Cardiac muscle cell (in vitro differentiated cells and primary cell): ENCODE measurements at regions not wholly inside any gene's neighbourhood (a gene's known extent, or its start where the extent isn't known, plus 50 kb on each side); places are given as distances from the start of the nearest gene placed in this dataset.

Experiments
- DNase-seq, 2 donors: peaks; one replicate each; pipeline versions ENCODE4 v3.0.0 to v3.0.0-alpha.2; 2010 to 2017; ENCODE audit warnings: low read depth in 1 of 2, low spot score in 1 of 2
- H3K27ac ChIP-seq: fragments of 200-600 bp; sonication (generic); 2 replicates; pipeline ENCODE4 v1.5.1; 2016
- H3K27me3 ChIP-seq: fragments of 200-600 bp; sonication (generic); 2 replicates; pipeline ENCODE4 v1.6.0; 2016; ENCODE audit warnings: control low read depth
- H3K36me3 ChIP-seq: fragments of 200-600 bp; sonication (generic); 2 replicates; pipeline ENCODE4 v1.5.1; 2016; ENCODE audit warnings: control low read depth
- H3K4me1 ChIP-seq: fragments of 200-600 bp; sonication (generic); 2 replicates; pipeline ENCODE4 v1.8.1; 2017; ENCODE audit warnings: low read depth, mild to moderate bottlenecking, mixed run types
- H3K4me3 ChIP-seq: fragments of 200-600 bp; sonication (generic); 2 replicates; pipeline ENCODE4 v1.5.1; 2016; ENCODE audit warnings: mild to moderate bottlenecking
- H3K9me3 ChIP-seq: fragments of 200-600 bp; sonication (generic); 2 replicates; pipeline ENCODE4 v1.5.1; 2017; ENCODE audit warnings: low read depth, mild to moderate bottlenecking, control low read depth
- TF ChIP-seq, protein P1 (sequence below): IDR thresholded peaks from 2 replicates; pipeline ENCODE4 v1.5.1; 2012; ENCODE audit warnings: low read depth, mild to moderate bottlenecking, low read length

DNA sequence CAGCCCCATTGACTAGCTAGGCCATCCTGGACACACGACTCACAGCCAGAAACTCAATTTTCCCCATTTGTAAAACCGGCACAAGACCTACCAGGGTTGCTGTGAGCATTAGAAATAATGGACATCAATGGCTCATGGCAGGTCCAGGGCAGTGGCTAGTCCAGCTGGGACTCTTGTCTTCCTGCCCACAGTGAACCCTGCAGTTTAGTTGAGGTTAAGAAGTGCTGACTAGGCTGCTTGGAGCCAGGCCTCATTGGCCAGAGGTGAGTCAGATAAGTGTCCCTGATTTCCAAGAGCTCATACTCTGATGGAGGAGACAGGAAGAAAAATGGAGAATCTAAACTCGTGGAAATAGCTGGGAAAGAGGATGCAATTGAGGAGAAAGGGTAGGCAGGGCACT is 123.4 kb upstream of the ZNF92 start:
- peaks cover 9% of the 10 kb centered on the region for H3K27me3 ChIP-seq
- no peaks in the 10 kb centered on the region for H3K4me1 ChIP-seq
- H3K9me3 ChIP-seq, result no peaks in the 10 kb centered on the region
- DNase-seq, result no peak
- no peak overlapping the region for H3K27ac ChIP-seq
- TF ChIP-seq, protein P1, sequence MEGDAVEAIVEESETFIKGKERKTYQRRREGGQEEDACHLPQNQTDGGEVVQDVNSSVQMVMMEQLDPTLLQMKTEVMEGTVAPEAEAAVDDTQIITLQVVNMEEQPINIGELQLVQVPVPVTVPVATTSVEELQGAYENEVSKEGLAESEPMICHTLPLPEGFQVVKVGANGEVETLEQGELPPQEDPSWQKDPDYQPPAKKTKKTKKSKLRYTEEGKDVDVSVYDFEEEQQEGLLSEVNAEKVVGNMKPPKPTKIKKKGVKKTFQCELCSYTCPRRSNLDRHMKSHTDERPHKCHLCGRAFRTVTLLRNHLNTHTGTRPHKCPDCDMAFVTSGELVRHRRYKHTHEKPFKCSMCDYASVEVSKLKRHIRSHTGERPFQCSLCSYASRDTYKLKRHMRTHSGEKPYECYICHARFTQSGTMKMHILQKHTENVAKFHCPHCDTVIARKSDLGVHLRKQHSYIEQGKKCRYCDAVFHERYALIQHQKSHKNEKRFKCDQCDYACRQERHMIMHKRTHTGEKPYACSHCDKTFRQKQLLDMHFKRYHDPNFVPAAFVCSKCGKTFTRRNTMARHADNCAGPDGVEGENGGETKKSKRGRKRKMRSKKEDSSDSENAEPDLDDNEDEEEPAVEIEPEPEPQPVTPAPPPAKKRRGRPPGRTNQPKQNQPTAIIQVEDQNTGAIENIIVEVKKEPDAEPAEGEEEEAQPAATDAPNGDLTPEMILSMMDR, result no peak
- H3K4me3 ChIP-seq, result no peak overlapping the region
- H3K36me3 ChIP-seq, result no peaks in the 10 kb centered on the region

- H3K27ac ChIP-seq, result no peak overlapping the region
- TF ChIP-seq, protein P1, result no peak
- H3K4me3 ChIP-seq, result no peak overlapping the region
- peaks cover 9% of the 10 kb centered on the region for H3K27me3 ChIP-seq
- H3K9me3 ChIP-seq, result no peaks in the 10 kb centered on the region
- no peak for DNase-seq
- H3K36me3 ChIP-seq, result no peaks in the 10 kb centered on the region
- no peaks in the 10 kb centered on the region for H3K4me1 ChIP-seq
Measured at GRCh38 chr7:65247491-65247890, 126.2 kb upstream of the ZNF92 start.

DNA sequence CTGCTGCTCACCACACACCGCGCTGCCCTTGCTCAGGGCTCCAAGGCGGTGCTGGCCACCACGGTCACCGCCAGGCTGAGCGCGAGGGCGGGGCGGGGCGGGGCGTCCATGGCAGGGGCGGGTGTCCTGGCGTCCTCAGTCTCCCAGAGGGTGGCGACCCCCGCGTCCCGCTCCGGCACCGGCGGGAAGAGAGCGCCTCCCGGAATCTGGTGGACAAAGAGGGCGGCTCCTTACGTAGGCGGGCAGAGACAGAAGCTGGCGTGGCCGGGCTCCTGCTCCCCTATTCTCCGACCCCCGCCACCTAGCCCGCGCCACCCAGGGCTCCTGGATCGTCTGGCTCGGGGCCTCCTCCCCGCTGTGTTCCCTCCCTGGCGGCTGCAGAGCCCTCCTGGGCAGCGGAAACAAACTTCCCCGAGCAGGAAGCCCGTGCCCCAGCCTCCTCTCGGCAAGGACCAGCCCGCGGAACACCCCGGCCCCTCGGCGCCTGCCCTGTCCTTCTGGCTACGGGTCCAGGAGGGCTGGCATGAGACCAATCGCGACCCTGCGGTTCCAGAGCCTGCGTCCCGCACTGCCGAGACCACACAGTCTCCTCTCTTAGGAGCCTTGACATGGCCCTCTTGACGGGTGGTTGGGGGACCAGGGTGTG is 133.8 kb upstream of the ZNF92 start:
- H3K36me3 ChIP-seq, result no peaks in the 10 kb centered on the region
- peaks cover 12% of the 10 kb centered on the region for H3K27me3 ChIP-seq
- H3K4me1 ChIP-seq, result no peaks in the 10 kb centered on the region
- H3K9me3 ChIP-seq, result no peaks in the 10 kb centered on the region
- peak overlapping the region; percentile 32 for H3K4me3 ChIP-seq
- DNase-seq, result peak; percentile 10 to 69
- H3K27ac ChIP-seq, result no peak overlapping the region
- TF ChIP-seq, protein P1, result no peak

DNA sequence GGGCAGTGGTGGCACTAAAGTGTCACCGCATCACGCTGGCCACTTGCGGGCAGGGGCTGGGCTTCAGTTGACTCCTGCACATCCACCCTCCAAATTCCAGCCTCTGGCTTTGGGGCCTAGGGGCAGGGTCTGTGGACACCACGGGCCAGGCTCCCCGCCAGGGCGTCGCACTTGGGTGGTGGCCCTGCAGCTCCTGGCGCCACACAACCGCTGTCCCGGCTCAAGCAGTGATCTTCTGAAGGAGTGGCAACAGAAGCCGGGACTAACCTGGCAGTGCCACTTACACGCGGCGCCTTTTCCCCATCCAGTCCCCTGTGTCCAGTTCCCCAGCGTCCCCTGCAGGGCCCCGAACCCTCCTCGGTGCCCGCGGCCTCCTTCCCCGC is 134.3 kb upstream of the ZNF92 start:
- Histone ChIP-seq H3K27ac (no peak overlapping the region), H3K36me3 (no peaks in the 10 kb centered on the region), H3K4me1 (no peaks in the 10 kb centered on the region), H3K4me3 (peak overlapping the region; percentile 32), H3K27me3 (peaks cover 12% of the 10 kb centered on the region), H3K9me3 (no peaks in the 10 kb centered on the region)
- TF ChIP-seq, protein P1, result no peak
- no peak for DNase-seq

DNA sequence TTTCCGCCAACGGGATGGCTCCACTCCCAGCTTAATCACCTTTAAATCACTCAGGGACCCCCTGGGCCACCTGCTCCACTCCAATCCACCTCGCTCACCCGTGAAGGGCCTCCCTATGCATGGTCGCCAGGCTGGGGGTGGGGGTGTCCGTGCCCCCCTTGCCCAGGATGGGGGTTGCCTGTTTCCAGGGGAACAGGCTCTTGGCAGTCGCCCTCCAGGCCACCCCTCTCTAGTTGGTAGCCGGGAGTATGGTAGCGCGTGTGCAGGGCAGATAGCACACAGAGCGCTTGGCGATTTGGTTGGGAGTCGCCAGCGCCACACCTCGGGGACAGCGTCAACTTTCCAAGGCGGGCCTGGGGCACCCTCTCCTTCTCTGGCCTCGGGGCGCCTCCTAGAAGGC is 134.9 kb upstream of the ZNF92 start:
- DNase-seq, result no peak
- Histone ChIP-seq H3K9me3 (no peaks in the 10 kb centered on the region), H3K36me3 (no peaks in the 10 kb centered on the region), H3K27ac (no peak overlapping the region), H3K27me3 (peaks cover 12% of the 10 kb centered on the region), H3K4me1 (no peaks in the 10 kb centered on the region), H3K4me3 (no peak overlapping the region)
- TF ChIP-seq, protein P1, result no peak

GRCh38 chr7:65235586-65235985 is 138.1 kb upstream of the ZNF92 start:
- TF ChIP-seq, protein P1, result no peak
- no peaks in the 10 kb centered on the region for H3K4me1 ChIP-seq
- DNase-seq, result no peak
- H3K27me3 ChIP-seq, result peaks cover 7% of the 10 kb centered on the region
- H3K27ac ChIP-seq, result no peak overlapping the region
- H3K4me3 ChIP-seq, result no peak overlapping the region
- H3K36me3 ChIP-seq, result no peaks in the 10 kb centered on the region
- no peaks in the 10 kb centered on the region for H3K9me3 ChIP-seq
